GM18873 (cell line): ENCODE measurements at regions not wholly inside any gene's neighbourhood (a gene's known extent, or its start where the extent isn't known, plus 50 kb on each side); places are given as distances from the start of the nearest gene placed in this dataset.

ENCODE experiments used
- ATAC-seq: cut with Tn5 transposase; IDR thresholded peaks from one replicate; pipeline ENCODE4 v1.9.1; 2021; ENCODE audit warnings: mild to moderate bottlenecking, moderate library complexity, moderate number of reproducible peaks; ENCODE audit not compliant: unreplicated experiment, low FRiP score

DNA sequence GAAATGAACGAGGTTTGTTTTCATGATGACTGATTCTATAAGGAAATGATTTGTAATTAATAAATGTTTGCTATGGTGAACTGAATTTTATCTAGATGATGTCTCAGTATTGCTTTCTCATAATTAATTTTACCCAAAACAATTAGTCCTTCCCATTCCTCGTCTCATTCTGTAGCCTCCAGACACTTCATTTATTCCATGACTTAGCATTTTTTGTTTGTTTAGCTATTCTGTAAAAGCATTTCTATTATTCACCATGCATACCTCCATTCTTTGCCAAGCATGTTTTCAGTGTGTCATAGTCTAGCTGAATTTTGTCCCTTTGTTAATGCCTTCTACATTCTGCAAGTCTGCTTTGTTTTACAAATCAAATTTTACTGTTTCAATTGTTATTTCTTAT, 137.4 kb upstream of the RPL10L start:
- no peak for ATAC-seq

DNA sequence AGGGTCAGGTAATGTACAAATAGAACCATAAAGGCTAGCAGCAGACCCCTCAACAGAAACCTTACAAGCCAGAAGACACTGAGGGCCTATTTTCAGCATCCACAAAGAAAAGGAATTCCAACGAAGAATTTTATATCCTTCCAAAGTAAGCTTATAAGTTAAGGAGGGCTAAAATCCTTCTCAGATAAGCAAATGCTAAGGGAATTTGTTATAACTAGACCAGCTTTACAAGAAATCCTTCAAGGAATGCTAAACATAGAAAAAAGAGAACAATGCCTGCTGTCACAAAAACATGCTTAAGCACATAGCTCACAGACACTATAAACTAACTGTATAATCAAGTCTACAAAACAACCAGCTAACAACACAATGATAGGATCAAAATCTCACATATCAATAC, 130.7 kb upstream of the RPL10L start:
- no peak for ATAC-seq

GRCh38 chr14:46769292-46769691, 117.7 kb upstream of the RPL10L start:
- peak; percentile 84 for ATAC-seq

GRCh38 chr14:46747001-46747652, 95.5 kb upstream of the RPL10L start:
- no peak for ATAC-seq

DNA sequence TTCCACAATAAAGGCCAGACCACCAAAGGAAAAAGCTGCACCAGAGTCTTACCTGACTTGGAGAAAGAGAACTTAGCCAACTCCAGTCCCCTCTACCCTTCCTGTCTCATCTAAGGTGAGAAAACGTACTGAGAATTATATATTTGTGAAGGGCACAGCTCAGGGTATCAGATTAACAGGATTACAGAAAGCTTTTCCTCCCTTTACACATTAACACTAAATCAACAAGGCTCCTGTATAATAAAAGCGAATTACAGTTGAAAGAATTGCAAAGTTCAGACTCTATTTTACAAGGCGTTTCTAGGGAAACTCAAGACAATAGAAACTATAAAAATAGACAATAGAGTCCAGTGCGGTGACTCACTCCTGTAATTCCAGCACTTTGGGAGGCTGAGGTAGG, 82.7 kb upstream of the RPL10L start:
- ATAC-seq, result no peak

DNA sequence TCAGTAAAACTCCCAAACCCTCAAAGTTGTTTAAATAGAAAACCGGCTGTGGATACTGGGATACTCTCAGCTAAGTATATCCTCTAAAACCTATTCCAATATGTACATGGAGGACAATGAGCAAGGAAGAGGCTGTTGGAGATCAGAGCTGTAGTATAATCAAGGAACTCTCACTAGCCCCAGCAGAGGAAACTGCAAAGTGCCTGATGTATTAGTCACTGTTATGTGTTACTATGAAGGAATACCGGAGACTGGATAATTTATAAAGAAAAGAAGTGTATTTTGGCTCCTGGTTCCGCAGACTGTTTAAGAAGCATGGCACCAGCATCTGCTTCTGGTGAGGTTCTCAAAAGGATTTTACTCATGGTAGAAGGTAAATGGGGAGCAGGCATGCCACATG, 65.6 kb upstream of the RPL10L start:
- no peak for ATAC-seq
